Stomach (tissue), 8 donors: ENCODE measurements at regions not wholly inside any gene's neighbourhood (a gene's known extent, or its start where the extent isn't known, plus 50 kb on each side); places are given as distances from the start of the nearest gene placed in this dataset.

Experiments used
- DNase-seq, 2 donors: peaks; one replicate each; pipeline versions ENCODE4 v3.0.0 to v3.0.0-alpha.2; 2013 to 2019
- H3K27ac ChIP-seq, 5 donors: fragments of 200-600 bp in 4 of 5; sonication (generic) in 4 of 5; one replicate each; pipeline ENCODE4 v1.5.1; 2013 to 2019; ENCODE audit warnings: mild to moderate bottlenecking in 1 of 5, moderate library complexity in 1 of 5
- H3K27me3 ChIP-seq, 3 donors: fragments of 200-600 bp; sonication (generic); one replicate each; pipeline ENCODE4 v1.5.1; 2017 to 2019; ENCODE audit warnings: mixed run types in 1 of 3
- H3K36me3 ChIP-seq, 4 donors: fragments of 200-600 bp; sonication (generic); 1 replicate in 3 of 4; 2 replicates in 1 of 4; pipeline ENCODE4 v1.5.1; 2016 to 2019
- H3K4me1 ChIP-seq, 4 donors: fragments of 200-600 bp; sonication (generic); one replicate each; pipeline ENCODE4 v1.5.1; 2016 to 2019
- H3K4me3 ChIP-seq, 4 donors: fragments of 200-600 bp; sonication (generic) in 3 of 4; one replicate each; pipeline ENCODE4 v1.5.1; 2016 to 2019; ENCODE audit warnings: mild to moderate bottlenecking in 1 of 4
- H3K9me3 ChIP-seq, 4 donors: fragments of 200-600 bp; sonication (generic); one replicate each; pipeline ENCODE4 v1.5.1; 2016 to 2019
- CTCF ChIP-seq, 7 experiments: fragments of 450-650 bp in 4 of 7; fragments of 200-600 bp in 3 of 7; sonication (generic) in 3 of 7; IDR thresholded peaks; one replicate each; pipeline ENCODE4 v1.5.1; 2016 to 2019; ENCODE audit warnings: antibody characterized with exemption in 7 of 7, control low read depth in 2 of 7, mild to moderate bottlenecking in 1 of 7
- EP300 ChIP-seq: sonication (generic); formaldehyde crosslinking; IDR thresholded peaks from one replicate; pipeline ENCODE4 v1.6.1; 2017; ENCODE audit warnings: antibody characterized with exemption
- POLR2A ChIP-seq, 4 donors: fragments of 450-650 bp; IDR thresholded peaks; one replicate each; pipeline ENCODE4 v1.6.1; 2016; ENCODE audit warnings: antibody characterized with exemption in 4 of 4, control low read depth in 2 of 4, mild to moderate bottlenecking in 1 of 4, moderate library complexity in 1 of 4
- POLR2AphosphoS5 ChIP-seq, 3 donors: sonication (generic); formaldehyde crosslinking; IDR thresholded peaks; one replicate each; pipeline ENCODE4 v1.6.1; 2016; ENCODE audit warnings: antibody characterized with exemption in 3 of 3
- WGBS, 5 donors: extraction: QIAGEN DNeasy Blood & Tissue Kit in 3 of 5; methylation state at CpG; one replicate each; pipeline versions ENCODE4 v1.1.5 to v1.1.7; 2013 to 2018; 5-methylcytosine and 5-hydroxymethylcytosine counted together
- intact Hi-C: fragments of 100-400 bp; cut with DNase I; formaldehyde crosslinking; loops from one replicate; pipeline ENCODE4 v1.15.1; 2023; ENCODE audit warnings: low total_unique reads
- donor health status: healthy with polysubstance abuse.
- donor health status: Bipolar disorder and iron deficiency.
- donor health status: healthy.

GRCh38 chr4:123838474-123838873 is 441.9 kb downstream of the SPRY1 start:
- no peak overlapping the region for H3K4me3 ChIP-seq
- no peaks in the 10 kb centered on the region for H3K9me3 ChIP-seq
- no peaks in the 10 kb centered on the region for H3K27me3 ChIP-seq
- TF ChIP-seq EP300 (no peak), CTCF (IDR thresholded peaks at IDR 0.05) (no peak), POLR2AphosphoS5 (IDR thresholded peaks at IDR 0.05) (no peak), POLR2A (IDR thresholded peaks at IDR 0.05) (no peak)
- intact Hi-C loops = no loop called here
- H3K36me3 ChIP-seq = no peaks in the 10 kb centered on the region
- DNase-seq = no peak
- H3K4me1 ChIP-seq = peaks cover 0 to 16% (median 3%) of the 10 kb centered on the region in 4 donors
- H3K27ac ChIP-seq = peak overlapping the region in 1 of 5 donors; percentile 4
- WGBS, 5 donors = 16 to 41% (median 31%) methylated on average over 1 of the region's 1 CpG

- peak overlapping the region in 1 of 5 donors; percentile 40 for H3K27ac ChIP-seq
- H3K36me3 ChIP-seq = no peaks in the 10 kb centered on the region
- DNase-seq = no peak
- H3K4me3 ChIP-seq = no peak overlapping the region
- TF ChIP-seq POLR2AphosphoS5 (IDR thresholded peaks at IDR 0.05) (no peak), POLR2A (IDR thresholded peaks at IDR 0.05) (no peak), EP300 (no peak), CTCF (IDR thresholded peaks at IDR 0.05) (no peak)
- no peaks in the 10 kb centered on the region for H3K27me3 ChIP-seq
- intact Hi-C loops = no loop called here
- H3K9me3 ChIP-seq = peaks cover 0 to 7% (median 0%) of the 10 kb centered on the region in 4 donors
- H3K4me1 ChIP-seq = peaks cover 0 to 16% (median 3%) of the 10 kb centered on the region in 4 donors
Observed at GRCh38 chr4:123840197-123840596, 443.6 kb downstream of the SPRY1 start.

- TF ChIP-seq POLR2AphosphoS5 (IDR thresholded peaks at IDR 0.05) = no peak
- TF ChIP-seq CTCF (IDR thresholded peaks at IDR 0.05) = no peak
- H3K4me3 ChIP-seq = no peak overlapping the region
- no peak overlapping the region for H3K27ac ChIP-seq
- no peaks in the 10 kb centered on the region for H3K36me3 ChIP-seq
- H3K27me3 ChIP-seq = no peaks in the 10 kb centered on the region
- no peak for DNase-seq
- H3K9me3 ChIP-seq = peaks cover 0 to 7% (median 0%) of the 10 kb centered on the region in 4 donors
- intact Hi-C loops = no loop called here
- H3K4me1 ChIP-seq = peaks cover 0 to 16% (median 3%) of the 10 kb centered on the region in 4 donors
- 69 to 82% (median 79%) methylated on average over 6 of the region's 6 CpGs for WGBS, 5 donors
Observed at GRCh38 chr4:123841447-123842121, 445.0 kb downstream of the SPRY1 start.

- no peaks in the 10 kb centered on the region for H3K27me3 ChIP-seq
- H3K27ac ChIP-seq = no peak overlapping the region
- H3K9me3 ChIP-seq = peaks cover 0 to 7% (median 0%) of the 10 kb centered on the region in 4 donors
- TF ChIP-seq POLR2AphosphoS5 (IDR thresholded peaks at IDR 0.05) (no peak), POLR2A (IDR thresholded peaks at IDR 0.05) (no peak), CTCF (IDR thresholded peaks at IDR 0.05) (no peak), EP300 (no peak)
- no peaks in the 10 kb centered on the region for H3K36me3 ChIP-seq
- DNase-seq = no peak
- no peak overlapping the region for H3K4me3 ChIP-seq
- intact Hi-C loops = no loop called here
- 77 to 95% (median 89%) methylated on average over 1 of the region's 1 CpG for WGBS, 5 donors
- H3K4me1 ChIP-seq = peaks cover 0 to 16% (median 3%) of the 10 kb centered on the region in 4 donors
Observed at GRCh38 chr4:123843137-123843536, 446.5 kb downstream of the SPRY1 start.
